Stomach smooth muscle (tissue), 2 donors: ENCODE measurements at regions not wholly inside any gene's neighbourhood (a gene's known extent, or its start where the extent isn't known, plus 50 kb on each side); places are given as distances from the start of the nearest gene placed in this dataset.

Experiments used
- H3K27ac ChIP-seq: one replicate; pipeline ENCODE4 v1.7.0; 2013; ENCODE audit warnings: mild to moderate bottlenecking, low read length, inconsistent platforms
- H3K27me3 ChIP-seq, 2 donors: one replicate each; pipeline ENCODE4 v1.7.0; 2013; ENCODE audit warnings: low read length in 2 of 2; ENCODE audit not compliant: insufficient read depth in 2 of 2, control insufficient read depth in 1 of 2
- H3K36me3 ChIP-seq, 2 donors: one replicate each; pipeline ENCODE4 v1.7.0; 2013; ENCODE audit warnings: low read length in 2 of 2; ENCODE audit not compliant: control insufficient read depth in 2 of 2, insufficient read depth in 2 of 2
- H3K4me1 ChIP-seq: one replicate; pipeline ENCODE4 v1.7.0; 2013; ENCODE audit warnings: low read length; ENCODE audit not compliant: control insufficient read depth, insufficient read depth
- H3K4me3 ChIP-seq, 2 donors: one replicate each; pipeline ENCODE4 v1.7.0; 2013; ENCODE audit warnings: low read length in 2 of 2
- H3K9ac ChIP-seq, 2 donors: one replicate each; pipeline ENCODE4 v1.7.0; 2013; ENCODE audit warnings: low read length in 2 of 2, mild to moderate bottlenecking in 1 of 2
- H3K9me3 ChIP-seq, 2 donors: one replicate each; pipeline ENCODE4 v1.7.0; 2013; ENCODE audit warnings: low read length in 2 of 2; ENCODE audit not compliant: control insufficient read depth in 2 of 2
- donor health status: healthy.
- donor health status: Pancreatic carcinoma.

DNA sequence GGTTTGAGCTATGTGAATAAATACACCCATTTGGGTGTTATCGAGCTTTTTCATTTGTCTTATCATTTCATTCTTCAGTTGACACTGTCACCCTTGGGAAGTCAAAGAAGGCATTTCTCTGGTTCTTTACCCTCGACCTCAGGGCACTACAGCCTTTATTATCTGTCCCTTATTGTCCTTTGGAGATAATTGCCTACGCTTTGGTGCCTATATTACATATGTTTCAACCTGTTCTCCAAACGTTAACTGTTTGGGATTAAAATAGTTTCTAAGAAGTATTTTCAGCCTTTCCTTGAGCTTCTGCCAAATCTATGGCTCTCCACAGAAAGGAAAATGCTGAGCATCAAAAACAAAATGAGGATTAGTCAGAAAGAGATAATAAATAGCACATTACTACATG is 395.4 kb upstream of the ADAMTS9 start:
- no peaks in the 10 kb centered on the region for H3K9me3 ChIP-seq
- H3K4me1 ChIP-seq: no peaks in the 10 kb centered on the region
- H3K4me3 ChIP-seq: no peak overlapping the region
- H3K36me3 ChIP-seq: no peaks in the 10 kb centered on the region
- H3K27me3 ChIP-seq: no peaks in the 10 kb centered on the region
- no peak overlapping the region for H3K27ac ChIP-seq
- no peak overlapping the region for H3K9ac ChIP-seq

DNA sequence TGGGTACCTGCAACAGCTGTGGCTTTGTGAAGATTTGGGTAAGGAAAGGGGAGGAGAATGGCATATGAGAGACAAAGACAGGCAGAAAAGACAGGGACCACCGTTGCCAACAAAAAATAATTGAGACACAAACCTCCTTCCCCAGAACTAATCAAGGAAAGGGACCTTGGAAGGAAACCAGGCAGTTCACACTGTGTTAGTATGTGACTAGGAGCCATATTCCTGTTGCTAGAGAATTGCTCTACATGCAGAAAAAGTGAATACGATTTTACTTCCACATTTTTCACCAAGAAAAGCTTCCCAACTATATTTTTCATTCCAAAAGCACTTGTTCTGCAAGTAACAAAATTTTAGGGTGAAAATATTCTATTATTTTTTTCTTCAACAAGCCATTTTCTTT is 393.7 kb upstream of the ADAMTS9 start:
- Histone ChIP-seq H3K9me3 (no peaks in the 10 kb centered on the region), H3K9ac (no peak overlapping the region), H3K4me3 (no peak overlapping the region), H3K27ac (no peak overlapping the region), H3K4me1 (no peaks in the 10 kb centered on the region), H3K36me3 (no peaks in the 10 kb centered on the region), H3K27me3 (no peaks in the 10 kb centered on the region)

DNA sequence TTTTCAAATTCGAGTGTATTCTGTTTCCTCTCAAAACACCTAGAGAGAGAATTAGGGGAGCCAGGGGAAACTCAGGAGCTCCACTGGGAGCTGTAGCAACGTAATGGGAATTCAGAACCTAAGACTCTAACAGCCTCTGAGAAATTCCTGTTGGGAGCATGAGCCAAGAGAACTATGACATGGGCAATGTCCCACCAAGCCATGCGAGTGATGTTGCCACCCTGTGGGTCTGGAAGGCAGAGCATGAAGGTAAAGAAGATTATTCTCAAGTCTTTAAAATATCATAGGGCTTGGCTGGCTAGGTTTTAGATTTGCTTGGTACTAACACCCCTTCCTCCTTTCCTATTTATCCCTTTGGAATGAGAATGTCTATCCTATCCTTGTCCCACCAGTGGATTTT is 392.6 kb upstream of the ADAMTS9 start:
- Histone ChIP-seq H3K27ac (no peak overlapping the region), H3K27me3 (no peaks in the 10 kb centered on the region), H3K4me1 (no peaks in the 10 kb centered on the region), H3K9me3 (no peaks in the 10 kb centered on the region), H3K36me3 (no peaks in the 10 kb centered on the region), H3K4me3 (no peak overlapping the region), H3K9ac (no peak overlapping the region)

DNA sequence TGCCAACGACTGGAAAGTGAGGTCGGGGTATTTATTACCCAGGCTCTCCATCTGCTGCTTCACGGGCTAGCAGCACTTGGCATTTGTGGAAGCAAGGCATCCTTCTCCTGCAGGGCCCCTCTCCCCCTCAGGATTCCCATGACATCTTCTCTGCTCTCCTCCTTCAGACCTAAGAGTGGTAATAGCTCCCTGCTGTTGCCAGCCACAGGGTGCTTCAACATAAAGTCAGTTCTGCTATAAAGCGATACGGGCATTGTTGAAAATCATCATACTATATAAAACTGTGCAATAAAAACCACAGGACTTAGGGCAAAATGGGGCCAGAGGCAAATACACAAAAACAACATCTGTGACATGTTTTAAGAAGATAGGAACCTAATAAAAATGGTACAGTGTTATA is 391.8 kb upstream of the ADAMTS9 start:
- H3K4me3 ChIP-seq: no peak overlapping the region
- H3K27me3 ChIP-seq: no peaks in the 10 kb centered on the region
- no peaks in the 10 kb centered on the region for H3K9me3 ChIP-seq

DNA sequence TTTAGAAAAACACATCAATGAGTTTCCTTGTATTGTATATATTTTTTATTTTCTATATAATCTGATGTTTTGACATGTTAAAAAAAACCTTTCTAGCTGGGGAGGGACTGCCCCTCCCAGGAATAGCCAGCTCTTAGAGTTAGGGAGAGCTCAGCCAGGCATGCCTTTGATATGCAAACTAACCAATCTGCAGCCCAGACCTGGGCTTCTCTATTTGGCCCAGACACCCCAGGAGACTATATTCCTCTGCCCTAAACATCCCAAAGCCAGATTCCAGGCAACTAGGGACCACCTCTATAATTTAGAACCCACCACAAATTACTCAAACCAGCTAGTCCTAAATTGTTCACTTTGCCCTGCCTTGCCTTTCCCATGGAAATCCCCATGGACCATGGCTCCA is 390.9 kb upstream of the ADAMTS9 start:
- no peak overlapping the region for H3K9ac ChIP-seq
- no peaks in the 10 kb centered on the region for H3K4me1 ChIP-seq
- H3K27ac ChIP-seq: no peak overlapping the region
- H3K9me3 ChIP-seq: no peaks in the 10 kb centered on the region
- no peaks in the 10 kb centered on the region for H3K36me3 ChIP-seq
- H3K4me3 ChIP-seq: no peak overlapping the region
- no peaks in the 10 kb centered on the region for H3K27me3 ChIP-seq

More for the DNA sequence above, 391.8 kb upstream of the ADAMTS9 start:
- no peak overlapping the region for H3K9ac ChIP-seq
- H3K36me3 ChIP-seq: no peaks in the 10 kb centered on the region
- no peak overlapping the region for H3K27ac ChIP-seq
- no peaks in the 10 kb centered on the region for H3K4me1 ChIP-seq

DNA sequence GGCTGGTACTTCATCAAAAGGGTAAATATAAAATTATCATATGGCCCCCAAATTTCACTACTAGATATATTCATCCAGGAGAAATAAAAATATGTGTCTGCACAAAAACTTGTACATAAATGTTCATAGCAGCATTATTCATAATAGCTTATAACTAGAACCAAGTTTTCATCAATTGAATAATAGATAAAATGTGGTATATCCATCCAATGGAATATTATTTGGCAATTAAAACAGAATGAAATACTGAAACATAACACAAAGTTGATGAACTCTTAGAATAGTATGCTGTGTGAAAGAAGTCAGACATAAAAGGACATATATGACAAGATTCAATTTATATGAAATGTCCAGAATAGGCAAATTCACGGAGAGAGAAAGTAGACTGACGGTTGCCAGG is 389.3 kb upstream of the ADAMTS9 start:
- Histone ChIP-seq H3K9ac (no peak overlapping the region), H3K4me3 (no peak overlapping the region), H3K9me3 (no peaks in the 10 kb centered on the region), H3K36me3 (no peaks in the 10 kb centered on the region), H3K27me3 (no peaks in the 10 kb centered on the region), H3K4me1 (no peaks in the 10 kb centered on the region), H3K27ac (no peak overlapping the region)

DNA sequence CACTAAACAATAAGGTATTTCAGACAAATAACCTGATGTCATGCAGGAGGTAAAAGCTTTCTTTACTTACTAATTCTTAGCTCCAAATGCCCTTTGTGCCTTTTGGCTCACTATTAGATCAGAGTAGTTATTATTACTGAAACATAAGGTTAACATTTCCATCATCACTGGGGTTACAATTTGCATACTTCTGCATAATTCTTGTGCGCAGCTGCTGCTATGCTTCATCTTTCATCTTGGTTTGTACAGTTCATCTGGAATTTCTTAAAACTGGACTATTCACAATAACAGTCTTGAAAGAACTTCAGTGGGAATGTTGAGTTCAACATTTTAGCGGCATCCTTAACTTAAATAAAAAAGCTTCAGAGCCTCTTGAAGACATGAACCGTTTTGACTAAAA is 383.2 kb upstream of the ADAMTS9 start:
- no peaks in the 10 kb centered on the region for H3K36me3 ChIP-seq
- H3K4me1 ChIP-seq: no peaks in the 10 kb centered on the region
- no peaks in the 10 kb centered on the region for H3K9me3 ChIP-seq
- no peak overlapping the region for H3K27ac ChIP-seq
- H3K4me3 ChIP-seq: no peak overlapping the region
- H3K9ac ChIP-seq: no peak overlapping the region
- no peaks in the 10 kb centered on the region for H3K27me3 ChIP-seq

DNA sequence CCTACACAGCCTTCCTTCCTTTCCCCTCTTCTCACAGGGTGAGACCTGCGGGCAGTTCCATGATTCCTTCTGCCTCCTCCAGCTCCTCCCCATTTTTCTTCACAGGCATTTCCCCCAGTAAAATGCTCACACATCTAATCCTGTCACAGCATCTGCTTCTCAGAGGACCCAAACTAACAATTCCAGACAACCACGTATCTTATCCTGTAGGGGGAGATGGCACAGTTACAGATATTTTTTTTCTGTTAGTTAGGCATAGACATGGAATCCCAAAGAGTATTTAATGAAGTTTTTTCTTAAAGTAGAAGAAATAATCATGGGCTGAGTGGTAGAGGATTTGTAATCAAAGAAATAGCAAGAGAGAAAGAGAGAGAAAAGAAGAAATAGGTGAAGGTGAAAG is 373.1 kb upstream of the ADAMTS9 start:
- Histone ChIP-seq H3K27ac (no peak overlapping the region), H3K36me3 (no peaks in the 10 kb centered on the region), H3K9ac (no peak overlapping the region), H3K27me3 (no peaks in the 10 kb centered on the region), H3K4me3 (no peak overlapping the region), H3K4me1 (no peaks in the 10 kb centered on the region), H3K9me3 (no peaks in the 10 kb centered on the region)

DNA sequence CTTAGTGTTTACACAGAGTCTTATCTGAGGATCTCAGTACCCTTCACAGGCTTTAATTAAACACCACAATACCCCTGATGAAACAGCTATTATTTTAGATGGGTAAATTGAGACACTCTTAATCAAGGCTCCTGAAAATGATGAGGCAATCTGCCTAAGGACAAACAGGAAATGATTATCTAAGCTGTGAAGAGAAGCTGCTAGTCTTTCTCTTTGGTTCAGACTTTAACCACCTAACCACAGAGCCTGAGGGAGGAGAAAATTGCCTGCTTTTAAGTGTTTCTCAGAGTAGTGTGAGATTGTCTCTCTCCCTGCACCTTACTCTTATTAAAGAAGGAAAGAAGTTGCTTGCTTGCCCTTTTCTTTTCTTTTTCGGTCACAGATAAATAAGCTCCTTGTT is 364.3 kb upstream of the ADAMTS9 start:
- no peaks in the 10 kb centered on the region for H3K4me1 ChIP-seq
- H3K9me3 ChIP-seq: no peaks in the 10 kb centered on the region
- H3K36me3 ChIP-seq: no peaks in the 10 kb centered on the region
- H3K4me3 ChIP-seq: no peak overlapping the region
- no peak overlapping the region for H3K27ac ChIP-seq
- no peak overlapping the region for H3K9ac ChIP-seq
- no peaks in the 10 kb centered on the region for H3K27me3 ChIP-seq

DNA sequence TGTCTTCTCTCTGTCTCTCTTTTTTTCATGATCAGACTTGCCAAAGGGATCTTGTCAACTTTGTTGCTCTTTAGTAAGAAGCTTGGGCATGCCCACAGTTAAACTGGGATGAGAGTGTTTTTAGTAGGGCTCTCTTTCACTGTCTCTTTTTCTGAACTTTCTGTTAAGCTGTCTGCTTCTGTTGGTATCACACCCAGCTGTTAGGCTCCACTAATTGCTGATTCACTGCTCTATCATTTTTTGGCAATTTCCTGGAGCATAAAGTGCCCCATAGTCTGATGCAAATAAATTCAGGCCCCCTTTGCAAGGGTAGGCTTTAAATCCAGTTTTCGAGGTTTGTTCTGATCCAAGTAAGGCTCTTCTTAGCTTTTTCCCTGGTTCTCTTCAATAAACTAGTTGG is 360.4 kb upstream of the ADAMTS9 start:
- H3K27me3 ChIP-seq: no peaks in the 10 kb centered on the region
- H3K4me1 ChIP-seq: no peaks in the 10 kb centered on the region
- no peak overlapping the region for H3K27ac ChIP-seq
- H3K36me3 ChIP-seq: no peaks in the 10 kb centered on the region
- no peaks in the 10 kb centered on the region for H3K9me3 ChIP-seq
- H3K9ac ChIP-seq: no peak overlapping the region
- H3K4me3 ChIP-seq: no peak overlapping the region

DNA sequence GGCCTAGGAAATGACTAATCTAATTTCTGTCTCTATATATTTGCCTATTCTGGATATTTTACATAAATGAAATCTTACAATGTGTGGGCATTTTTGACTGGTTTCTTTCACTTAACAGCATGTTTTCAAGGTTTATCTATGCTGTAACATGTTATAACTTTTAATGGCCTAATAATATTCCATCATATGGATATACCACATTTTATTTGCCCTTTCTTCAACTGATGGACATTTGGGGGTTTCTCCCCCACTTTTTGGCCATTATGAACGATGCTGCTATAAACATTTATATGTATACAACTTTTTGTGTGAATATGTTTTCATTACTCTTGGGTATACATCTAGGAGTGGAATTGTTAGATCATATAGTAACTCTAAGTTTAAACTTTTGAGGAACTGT is 357.3 kb upstream of the ADAMTS9 start:
- no peak overlapping the region for H3K27ac ChIP-seq
- no peaks in the 10 kb centered on the region for H3K9me3 ChIP-seq
- H3K4me3 ChIP-seq: no peak overlapping the region
- H3K4me1 ChIP-seq: no peaks in the 10 kb centered on the region
- no peak overlapping the region for H3K9ac ChIP-seq
- H3K27me3 ChIP-seq: no peaks in the 10 kb centered on the region
- no peaks in the 10 kb centered on the region for H3K36me3 ChIP-seq

DNA sequence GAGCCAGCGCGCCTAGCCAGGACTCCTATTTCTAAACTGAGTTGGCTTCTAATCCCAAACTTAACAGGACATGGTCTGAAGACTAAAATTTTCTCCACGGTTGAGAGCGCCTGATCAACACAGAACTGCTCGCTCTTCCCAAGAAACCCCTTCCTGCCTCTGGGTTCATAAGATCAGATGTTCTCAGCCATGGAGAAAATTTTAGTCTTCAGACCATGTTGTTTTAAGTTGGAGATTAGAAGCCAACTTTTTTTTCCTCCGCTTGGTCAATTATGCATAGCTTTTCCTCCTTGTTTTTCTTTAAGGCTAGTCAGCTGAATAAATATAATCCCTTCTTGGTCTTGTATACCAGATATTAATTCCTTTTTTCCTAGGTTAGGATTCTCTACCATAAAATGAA is 356.6 kb upstream of the ADAMTS9 start:
- Histone ChIP-seq H3K27ac (no peak overlapping the region), H3K9ac (no peak overlapping the region), H3K4me3 (no peak overlapping the region), H3K36me3 (no peaks in the 10 kb centered on the region), H3K27me3 (no peaks in the 10 kb centered on the region), H3K4me1 (no peaks in the 10 kb centered on the region), H3K9me3 (no peaks in the 10 kb centered on the region)
